Ascending aorta (tissue), 2 donors: ENCODE measurements at regions not wholly inside any gene's neighbourhood (a gene's known extent, or its start where the extent isn't known, plus 50 kb on each side); places are given as distances from the start of the nearest gene placed in this dataset.
A peak's percentile ranks its signal among the peaks of the same experiment; 100 is the strongest.

Source experiments
- DNase-seq, 2 donors: peaks; one replicate each; pipeline ENCODE4 v3.0.0-alpha.2; 2019; ENCODE audit warnings: low spot score in 2 of 2
- H3K27ac ChIP-seq, 2 donors: fragments of 200-600 bp; sonication (generic); one replicate each; pipeline ENCODE4 v1.5.1; 2016 to 2017; ENCODE audit warnings: mild to moderate bottlenecking in 1 of 2
- H3K27me3 ChIP-seq: fragments of 200-600 bp; sonication (generic); one replicate; pipeline ENCODE4 v1.5.1; 2017
- H3K36me3 ChIP-seq, 2 donors: fragments of 200-600 bp; sonication (generic); one replicate each; pipeline ENCODE4 v1.5.1; 2016
- H3K4me1 ChIP-seq, 2 donors: fragments of 200-600 bp; sonication (generic); one replicate each; pipeline ENCODE4 v1.5.1; 2016 to 2017; ENCODE audit warnings: mild to moderate bottlenecking in 1 of 2
- H3K4me3 ChIP-seq, 2 donors: fragments of 200-600 bp; sonication (generic); one replicate each; pipeline ENCODE4 v1.5.1; 2016 to 2017; ENCODE audit warnings: mild to moderate bottlenecking in 1 of 2
- H3K9me3 ChIP-seq, 2 donors: fragments of 200-600 bp; sonication (generic); one replicate each; pipeline ENCODE4 v1.5.1; 2016
- CTCF ChIP-seq, 3 experiments: fragments of 200-600 bp in 2 of 3; fragments of 450-650 bp in 1 of 3; sonication (generic) in 2 of 3; IDR thresholded peaks; one replicate each; pipeline ENCODE4 v1.5.1; 2016 to 2019; ENCODE audit warnings: antibody characterized with exemption in 3 of 3, mild to moderate bottlenecking in 1 of 3, moderate library complexity in 1 of 3
- intact Hi-C: fragments of 100-400 bp; cut with DNase I; formaldehyde crosslinking; loops from one replicate; pipeline ENCODE4 v1.15.1; 2023

DNA sequence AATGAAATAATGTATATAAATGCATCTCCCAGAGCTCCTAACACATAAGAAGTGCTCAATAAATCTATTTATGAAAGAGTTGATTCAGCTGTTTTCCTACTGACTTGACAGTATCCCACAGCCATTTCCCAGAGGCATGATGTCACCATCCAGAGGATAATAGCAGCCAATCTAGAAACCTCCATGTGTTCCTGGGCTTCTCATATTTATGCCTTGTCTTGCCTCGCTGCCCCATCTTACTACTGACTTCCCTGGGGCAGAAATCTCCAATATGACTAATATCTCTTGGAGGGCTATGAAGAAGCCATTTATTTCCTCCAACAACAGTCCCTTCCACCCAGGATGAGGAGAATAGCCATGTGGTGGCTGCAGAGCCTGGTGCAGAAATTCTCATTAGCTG lies 115.4 kb upstream of the NAV2 start:
- no peaks in the 10 kb centered on the region for H3K27me3 ChIP-seq
- peaks cover 18 to 48% of the 10 kb centered on the region in 2 donors for H3K4me1 ChIP-seq
- H3K9me3 ChIP-seq: no peaks in the 10 kb centered on the region
- H3K4me3 ChIP-seq: peak overlapping the region; percentile 14 to 60
- intact Hi-C loops: loop anchor here (5.0 kb wide), 1 partner anchor 130 kb away; no protein-coding TSS in a partner anchor
- peak overlapping the region; percentile 77 to 93 for H3K27ac ChIP-seq
- no peak for DNase-seq
- H3K36me3 ChIP-seq: no peaks in the 10 kb centered on the region
- no peak for TF ChIP-seq CTCF (IDR thresholded peaks at IDR 0.05)

GRCh38 chr11:19595840-19596751 lies 116.5 kb upstream of the NAV2 start:
- DNase-seq: peak; percentile 64 to 95
- intact Hi-C loops: loop anchor here (1.0 to 5.0 kb wide), 6 partner anchors 19 to 131 kb away; no protein-coding TSS in a partner anchor
- H3K27me3 ChIP-seq: no peaks in the 10 kb centered on the region
- H3K4me1 ChIP-seq: peaks cover 18 to 46% of the 10 kb centered on the region in 2 donors
- H3K9me3 ChIP-seq: no peaks in the 10 kb centered on the region
- H3K27ac ChIP-seq: peak overlapping the region; percentile 82 to 93
- H3K36me3 ChIP-seq: no peaks in the 10 kb centered on the region
- TF ChIP-seq CTCF (IDR thresholded peaks at IDR 0.05): no peak
- H3K4me3 ChIP-seq: peak overlapping the region in 1 of 2 donors; percentile 60

GRCh38 chr11:19595499-19595839 lies 117.2 kb upstream of the NAV2 start:
- intact Hi-C loops: loop anchor here (5.0 kb wide), 1 partner anchor 132 kb away; no protein-coding TSS in a partner anchor
- H3K4me1 ChIP-seq: peaks cover 18 to 49% of the 10 kb centered on the region in 2 donors
- H3K36me3 ChIP-seq: no peaks in the 10 kb centered on the region
- H3K9me3 ChIP-seq: no peaks in the 10 kb centered on the region
- peak overlapping the region; percentile 64 to 82 for H3K27ac ChIP-seq
- no peak overlapping the region for H3K4me3 ChIP-seq
- DNase-seq: no peak
- H3K27me3 ChIP-seq: no peaks in the 10 kb centered on the region
- TF ChIP-seq CTCF (IDR thresholded peaks at IDR 0.05): no peak

DNA sequence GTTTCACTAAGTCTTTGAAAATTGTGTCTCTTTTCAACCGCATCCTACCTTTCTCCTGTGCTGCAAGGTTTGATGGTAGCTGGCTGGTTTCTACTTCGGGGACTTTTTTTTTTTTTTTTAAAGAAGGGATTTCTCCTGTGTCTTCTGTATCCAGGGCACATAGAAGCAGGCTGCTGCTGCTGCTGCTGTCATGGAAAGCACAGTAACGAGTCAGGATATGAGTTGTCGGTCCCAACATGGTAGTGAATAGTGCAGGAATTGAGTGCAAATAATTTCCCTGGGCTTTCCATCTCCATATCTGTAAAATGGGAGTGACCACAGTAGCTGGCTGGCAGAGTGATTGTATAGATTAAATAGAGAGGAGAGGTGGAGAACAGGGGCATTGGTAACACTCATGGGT lies 118.3 kb upstream of the NAV2 start:
- DNase-seq: no peak
- no peak for TF ChIP-seq CTCF (IDR thresholded peaks at IDR 0.05)
- H3K4me1 ChIP-seq: peaks cover 21 to 48% of the 10 kb centered on the region in 2 donors
- intact Hi-C loops: no loop called here
- H3K9me3 ChIP-seq: no peaks in the 10 kb centered on the region
- no peaks in the 10 kb centered on the region for H3K27me3 ChIP-seq
- no peaks in the 10 kb centered on the region for H3K36me3 ChIP-seq
- H3K27ac ChIP-seq: peak overlapping the region; percentile 64 to 82
- H3K4me3 ChIP-seq: no peak overlapping the region

GRCh38 chr11:19592842-19593241 lies 119.8 kb upstream of the NAV2 start:
- DNase-seq: no peak
- Histone ChIP-seq H3K36me3 (no peaks in the 10 kb centered on the region), H3K4me3 (no peak overlapping the region), H3K9me3 (no peaks in the 10 kb centered on the region), H3K4me1 (peaks cover 17 to 34% of the 10 kb centered on the region in 2 donors), H3K27ac (peak overlapping the region in 1 of 2 donors; percentile 80), H3K27me3 (no peaks in the 10 kb centered on the region)
- intact Hi-C loops: loop anchor here (2.0 kb wide), 1 partner anchor 14 kb away; no protein-coding TSS in a partner anchor
- TF ChIP-seq CTCF (IDR thresholded peaks at IDR 0.05): no peak
